Activated CD4-positive, alpha-beta T cell treated with anti-CD3 and anti-CD28 coated beads, Interleukin-2, amount 10 ng/mL, durations not matched to agents 24 days and 14 days (primary cell): ENCODE measurements at regions not wholly inside any gene's neighbourhood (a gene's known extent, or its start where the extent isn't known, plus 50 kb on each side); places are given as distances from the start of the nearest gene placed in this dataset.

ENCODE experiments used
- DNase-seq: peaks from one replicate; pipeline ENCODE4 v3.0.0; 2022
- H3K27ac Mint-ChIP-seq: one replicate; pipeline ENCODE4 v1.8.0; 2022; ENCODE audit warnings: mild to moderate bottlenecking, mixed read lengths
- H3K27me3 Mint-ChIP-seq: one replicate; pipeline ENCODE4 v1.8.0; 2022; ENCODE audit warnings: mixed read lengths
- H3K36me3 Mint-ChIP-seq: one replicate; pipeline ENCODE4 v1.8.0; 2022; ENCODE audit warnings: low read depth, mild to moderate bottlenecking, mixed read lengths
- H3K4me1 Mint-ChIP-seq: one replicate; pipeline ENCODE4 v1.8.0; 2021; ENCODE audit warnings: mixed read lengths
- H3K4me3 Mint-ChIP-seq: one replicate; pipeline ENCODE4 v1.8.0; 2022; ENCODE audit warnings: mild to moderate bottlenecking, moderate library complexity, mixed read lengths
- H3K9me3 Mint-ChIP-seq: one replicate; pipeline ENCODE4 v1.8.0; 2021; ENCODE audit warnings: mixed read lengths
- intact Hi-C: fragments of 100-400 bp; cut with micrococcal nuclease; formaldehyde crosslinking; loops from one replicate; pipeline ENCODE4 v1.15.1; 2023

DNA sequence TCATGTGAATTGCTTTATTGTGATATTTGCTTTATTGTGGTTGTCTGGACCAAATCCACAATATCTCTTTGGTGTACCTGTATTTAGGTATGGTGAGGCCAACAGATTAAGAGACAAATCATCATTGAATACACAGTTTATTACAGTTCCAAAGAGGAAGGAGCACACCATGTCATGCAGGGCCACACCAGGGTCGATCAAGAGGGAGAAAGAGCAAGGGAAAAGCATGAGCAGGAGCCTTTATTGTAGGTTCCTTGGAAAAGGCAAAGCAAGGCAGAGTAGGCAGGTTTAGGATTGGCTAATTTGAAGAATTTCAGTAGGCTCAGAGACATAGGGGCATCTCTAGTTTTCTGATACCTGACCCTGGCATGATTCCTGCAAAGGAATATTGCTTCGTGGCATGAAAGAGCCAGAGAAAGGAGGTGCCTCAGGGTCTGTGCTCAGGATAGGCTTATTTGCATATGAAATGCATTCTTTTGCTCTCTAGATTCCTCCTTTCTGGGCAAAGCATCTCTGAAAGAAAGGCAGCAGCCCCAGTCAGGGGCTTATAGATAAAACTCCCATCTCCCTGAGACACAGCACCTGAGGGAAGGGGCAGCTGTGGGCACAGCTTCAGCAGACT lies 214.2 kb upstream of the ERBB4 start:
- H3K4me3 Mint-ChIP-seq, result no peak overlapping the region
- no peak overlapping the region for H3K27ac Mint-ChIP-seq
- no peaks in the 10 kb centered on the region for H3K4me1 Mint-ChIP-seq
- H3K27me3 Mint-ChIP-seq, result no peaks in the 10 kb centered on the region
- DNase-seq, result no peak
- intact Hi-C loops, result no loop called here
- peaks cover 9% of the 10 kb centered on the region for H3K9me3 Mint-ChIP-seq
- no peaks in the 10 kb centered on the region for H3K36me3 Mint-ChIP-seq

DNA sequence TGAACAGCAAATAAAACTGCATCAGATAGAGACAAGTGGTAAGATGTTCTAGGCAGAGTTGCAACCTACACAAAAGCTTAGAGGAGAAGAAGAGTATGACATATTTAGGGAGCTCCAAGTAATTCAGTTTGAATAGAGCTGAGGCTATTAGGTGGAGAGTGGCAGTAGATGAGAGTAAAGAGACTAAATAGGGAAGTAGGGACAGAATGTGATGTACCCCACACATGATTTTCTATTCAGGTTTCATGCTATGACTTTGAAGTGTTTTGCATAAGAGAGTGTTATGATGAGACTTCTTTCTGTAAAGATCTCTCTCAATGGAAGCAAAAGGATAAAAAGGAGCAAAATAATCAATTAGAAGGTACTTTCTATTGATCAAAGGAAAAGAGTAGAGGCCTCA lies 206.8 kb upstream of the ERBB4 start:
- Mint-ChIP-seq H3K4me1 (no peaks in the 10 kb centered on the region), H3K27me3 (no peaks in the 10 kb centered on the region), H3K36me3 (no peaks in the 10 kb centered on the region), H3K9me3 (no peaks in the 10 kb centered on the region), H3K27ac (no peak overlapping the region), H3K4me3 (no peak overlapping the region)
- DNase-seq, result no peak
- intact Hi-C loops, result no loop called here

DNA sequence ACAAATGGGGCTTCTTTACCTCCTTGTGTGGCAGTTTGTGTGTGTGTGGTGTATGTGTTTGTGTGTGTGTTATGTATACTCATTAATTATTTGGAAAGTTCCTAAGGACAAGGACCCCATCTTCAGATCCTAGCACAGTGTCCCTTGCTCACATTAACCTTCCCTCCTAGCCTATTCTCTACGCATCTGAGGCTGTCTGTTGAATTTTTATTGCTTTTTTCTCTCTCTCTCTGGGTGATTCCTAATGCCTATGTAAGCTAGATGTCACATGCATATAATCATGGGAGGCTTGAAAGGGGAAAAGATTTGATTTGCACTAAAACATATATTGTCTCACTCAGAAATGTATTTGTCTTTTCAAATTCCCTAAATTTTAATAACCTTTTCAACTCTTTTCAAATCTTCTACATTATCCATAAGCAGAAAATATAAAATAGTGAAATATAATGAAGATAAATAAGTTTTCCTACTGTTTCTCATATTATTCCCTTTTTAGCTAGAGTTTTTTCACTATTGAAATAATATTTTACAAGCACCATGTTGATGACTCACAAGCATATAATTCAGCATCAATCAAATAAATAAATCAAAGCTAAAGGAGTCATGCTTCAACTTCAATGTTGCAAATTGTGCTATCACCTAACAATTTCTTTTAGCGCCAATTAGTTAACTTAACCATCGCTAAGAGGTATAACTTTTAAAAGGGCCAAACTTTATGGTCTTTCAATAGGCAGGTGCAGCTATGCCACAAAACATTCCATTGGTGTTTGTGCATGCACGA lies 199.0 kb upstream of the ERBB4 start:
- no peaks in the 10 kb centered on the region for H3K36me3 Mint-ChIP-seq
- no peak for DNase-seq
- no peaks in the 10 kb centered on the region for H3K9me3 Mint-ChIP-seq
- H3K4me3 Mint-ChIP-seq, result no peak overlapping the region
- no peaks in the 10 kb centered on the region for H3K4me1 Mint-ChIP-seq
- intact Hi-C loops, result no loop called here
- no peak overlapping the region for H3K27ac Mint-ChIP-seq
- H3K27me3 Mint-ChIP-seq, result no peaks in the 10 kb centered on the region

DNA sequence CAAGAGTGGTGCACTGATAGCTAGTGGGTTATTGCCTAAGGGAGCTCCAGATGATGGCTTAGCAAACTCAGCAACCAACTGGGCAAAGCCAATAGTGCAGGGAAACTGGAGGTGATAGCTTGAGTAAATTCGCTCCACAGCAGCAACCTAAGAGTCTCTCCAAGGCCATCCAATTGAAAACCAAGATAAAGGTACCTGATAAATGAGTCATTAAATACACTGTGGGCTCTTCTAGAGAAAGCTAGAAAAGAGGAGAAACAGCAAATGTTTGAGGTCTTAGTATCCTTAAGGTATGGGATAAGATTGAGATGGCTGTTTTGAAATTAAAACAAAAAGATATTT lies 197.8 kb upstream of the ERBB4 start:
- DNase-seq, result no peak
- H3K27ac Mint-ChIP-seq, result no peak overlapping the region
- no peak overlapping the region for H3K4me3 Mint-ChIP-seq
- H3K9me3 Mint-ChIP-seq, result no peaks in the 10 kb centered on the region
- H3K27me3 Mint-ChIP-seq, result no peaks in the 10 kb centered on the region
- H3K36me3 Mint-ChIP-seq, result no peaks in the 10 kb centered on the region
- intact Hi-C loops, result no loop called here
- H3K4me1 Mint-ChIP-seq, result no peaks in the 10 kb centered on the region

DNA sequence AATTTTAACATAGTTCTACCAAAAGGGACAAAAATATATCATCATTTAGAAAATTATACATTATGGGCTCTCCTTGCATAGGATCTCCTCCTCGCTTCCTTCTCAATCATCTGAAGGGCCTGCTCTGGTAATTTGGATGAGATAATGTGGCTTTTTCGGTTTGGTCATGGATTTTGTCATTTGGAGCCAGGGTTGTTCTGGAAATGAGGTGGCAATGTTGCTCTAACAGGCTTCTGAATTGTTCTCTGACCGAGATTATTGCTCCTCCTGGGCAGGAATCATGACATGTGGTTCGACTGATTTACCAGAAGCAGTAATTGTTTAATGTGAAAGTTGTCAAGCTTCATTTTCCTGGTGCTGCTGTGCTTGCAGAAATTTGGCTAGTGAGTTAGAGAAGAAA lies 194.7 kb upstream of the ERBB4 start:
- Mint-ChIP-seq H3K36me3 (no peaks in the 10 kb centered on the region), H3K27me3 (no peaks in the 10 kb centered on the region), H3K9me3 (no peaks in the 10 kb centered on the region), H3K27ac (no peak overlapping the region), H3K4me1 (peaks cover 2% of the 10 kb centered on the region), H3K4me3 (no peak overlapping the region)
- DNase-seq, result no peak
- intact Hi-C loops, result no loop called here

DNA sequence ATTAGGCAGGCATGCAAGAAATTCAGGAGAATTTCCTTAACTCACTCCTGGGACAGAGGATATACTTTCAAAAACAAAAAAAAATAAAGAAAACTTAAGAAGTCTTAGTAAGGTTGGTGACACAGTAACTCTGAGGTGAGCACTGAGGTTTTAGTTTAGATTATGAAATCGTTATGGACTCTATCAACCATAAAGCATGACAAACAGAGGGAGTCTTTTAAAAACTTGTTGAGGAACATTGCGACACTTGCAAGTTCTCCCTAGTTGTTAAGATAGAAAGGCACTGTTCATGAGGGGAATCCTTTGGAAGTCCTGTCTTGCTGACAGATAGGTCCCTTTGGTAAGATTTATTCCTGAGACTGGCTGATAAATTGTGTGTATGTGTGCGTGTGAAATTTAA lies 194.3 kb upstream of the ERBB4 start:
- H3K9me3 Mint-ChIP-seq, result no peaks in the 10 kb centered on the region
- H3K27ac Mint-ChIP-seq, result no peak overlapping the region
- H3K27me3 Mint-ChIP-seq, result no peaks in the 10 kb centered on the region
- intact Hi-C loops, result no loop called here
- H3K36me3 Mint-ChIP-seq, result no peaks in the 10 kb centered on the region
- H3K4me3 Mint-ChIP-seq, result no peak overlapping the region
- H3K4me1 Mint-ChIP-seq, result peaks cover 2% of the 10 kb centered on the region
- DNase-seq, result no peak

DNA sequence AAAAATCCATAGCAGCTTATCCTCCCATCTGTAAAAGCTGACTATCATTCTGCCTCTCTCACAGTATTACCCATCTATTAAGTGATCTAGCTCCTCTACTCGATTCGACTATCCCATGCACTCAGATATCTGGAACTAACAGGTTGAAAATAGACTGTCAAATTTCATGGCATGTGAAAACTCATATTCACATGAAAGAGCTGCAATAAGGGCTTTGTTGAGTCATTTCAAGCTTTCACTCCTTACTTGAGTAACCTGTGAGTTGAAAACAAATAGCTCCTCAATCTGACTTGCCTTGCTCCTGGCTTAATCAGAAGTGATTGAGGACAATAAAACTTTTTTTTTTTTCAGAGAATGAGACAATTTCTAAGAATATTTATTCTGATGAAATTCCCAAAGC lies 192.4 kb upstream of the ERBB4 start:
- intact Hi-C loops, result loop anchor here (2.0 kb wide), 1 partner anchor 422 kb away; no protein-coding TSS in a partner anchor
- Mint-ChIP-seq H3K4me3 (no peak overlapping the region), H3K9me3 (no peaks in the 10 kb centered on the region), H3K27me3 (no peaks in the 10 kb centered on the region), H3K4me1 (peaks cover 2% of the 10 kb centered on the region), H3K27ac (no peak overlapping the region), H3K36me3 (no peaks in the 10 kb centered on the region)
- no peak for DNase-seq

DNA sequence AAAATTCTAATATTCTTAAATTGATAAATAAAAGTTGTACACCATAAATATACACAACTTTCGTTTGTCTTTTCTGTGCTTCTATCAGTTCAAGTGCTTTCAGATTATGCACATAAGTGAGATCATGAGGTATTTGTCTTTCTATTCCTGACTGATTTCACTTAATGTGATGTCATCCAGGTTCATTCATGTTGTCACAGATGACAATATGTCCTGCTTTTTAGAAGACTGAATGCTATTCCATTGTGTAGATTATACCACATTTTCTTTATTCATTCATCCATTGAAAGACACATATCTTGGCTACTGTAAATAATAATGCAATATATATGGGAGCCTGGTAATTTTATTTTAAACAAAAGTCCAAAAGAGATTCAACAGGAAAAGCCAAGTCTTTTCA lies 190.1 kb upstream of the ERBB4 start:
- Mint-ChIP-seq H3K27me3 (no peaks in the 10 kb centered on the region), H3K4me1 (peaks cover 2% of the 10 kb centered on the region), H3K4me3 (no peak overlapping the region), H3K36me3 (no peaks in the 10 kb centered on the region), H3K27ac (no peak overlapping the region), H3K9me3 (peaks cover 7% of the 10 kb centered on the region)
- DNase-seq, result no peak
- intact Hi-C loops, result loop anchor here (5.0 kb wide), 1 partner anchor 289 kb away; no protein-coding TSS in a partner anchor

DNA sequence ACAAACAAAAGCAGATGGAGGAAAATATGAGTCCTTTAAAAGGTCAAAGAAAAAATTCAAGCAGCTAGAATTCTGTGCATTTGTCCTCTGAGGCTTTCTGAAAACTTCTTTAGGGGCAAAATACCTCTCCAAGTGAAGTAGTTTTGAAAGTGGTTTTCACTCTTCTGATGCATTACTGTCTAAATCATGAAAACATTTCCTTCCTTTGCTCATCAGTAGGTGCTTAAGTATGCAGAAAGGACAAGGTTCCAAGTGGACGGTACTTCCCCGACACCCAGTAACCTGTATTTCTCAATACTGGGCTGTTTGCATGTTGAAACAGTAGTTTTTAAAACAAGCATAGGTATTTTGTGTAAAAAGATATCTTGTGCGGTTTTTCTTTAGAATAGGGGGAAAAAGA lies 189.1 kb upstream of the ERBB4 start:
- no peaks in the 10 kb centered on the region for H3K36me3 Mint-ChIP-seq
- no peak overlapping the region for H3K4me3 Mint-ChIP-seq
- H3K27ac Mint-ChIP-seq, result peak overlapping the region; percentile 45
- peaks cover 7% of the 10 kb centered on the region for H3K9me3 Mint-ChIP-seq
- intact Hi-C loops, result loop anchor here (5.0 kb wide), 1 partner anchor 290 kb away; no protein-coding TSS in a partner anchor
- H3K4me1 Mint-ChIP-seq, result peaks cover 4% of the 10 kb centered on the region
- H3K27me3 Mint-ChIP-seq, result no peaks in the 10 kb centered on the region
- DNase-seq, result no peak

DNA sequence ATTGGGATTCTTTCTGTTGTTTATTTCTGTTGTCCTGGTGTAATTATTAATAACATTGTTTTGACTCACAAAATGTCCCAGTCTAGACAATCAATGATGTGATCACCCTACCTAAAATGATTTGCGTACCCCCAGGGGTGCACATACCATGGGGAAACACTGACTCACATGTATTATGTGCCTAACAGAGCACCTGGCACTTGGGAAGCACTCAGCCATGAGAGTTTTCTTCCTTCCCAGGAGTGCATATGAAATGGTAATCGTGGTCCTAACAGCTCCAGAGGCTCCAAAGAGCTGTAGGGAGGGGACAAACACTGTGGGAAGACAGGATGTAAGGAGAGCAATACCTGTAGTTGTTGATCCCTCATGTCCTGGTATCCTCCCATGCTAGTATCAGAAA lies 187.8 kb upstream of the ERBB4 start:
- no peak for DNase-seq
- H3K9me3 Mint-ChIP-seq, result peaks cover 7% of the 10 kb centered on the region
- H3K27me3 Mint-ChIP-seq, result no peaks in the 10 kb centered on the region
- peaks cover 4% of the 10 kb centered on the region for H3K4me1 Mint-ChIP-seq
- H3K27ac Mint-ChIP-seq, result no peak overlapping the region
- intact Hi-C loops, result loop anchor here (5.0 kb wide), 1 partner anchor 291 kb away; no protein-coding TSS in a partner anchor
- no peaks in the 10 kb centered on the region for H3K36me3 Mint-ChIP-seq
- no peak overlapping the region for H3K4me3 Mint-ChIP-seq

DNA sequence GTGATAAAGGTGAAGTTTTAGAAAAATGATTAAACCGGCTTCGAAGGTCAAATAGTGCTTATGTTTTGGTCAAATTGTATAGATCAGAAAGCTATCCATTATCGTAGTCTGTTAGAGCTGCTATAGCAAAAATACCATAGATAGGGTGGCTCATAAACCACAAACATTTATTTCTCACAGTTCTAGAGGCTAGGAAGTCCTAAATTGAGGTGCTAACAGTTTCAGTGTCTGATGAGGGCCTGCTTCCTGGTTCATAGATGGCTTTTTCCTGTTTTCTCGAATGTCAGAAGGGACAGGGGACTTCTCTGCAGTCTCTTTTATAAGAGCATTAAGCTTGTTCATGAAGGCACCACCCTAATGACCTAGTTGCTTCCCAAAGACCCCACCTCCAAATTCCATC lies 186.6 kb upstream of the ERBB4 start:
- H3K27ac Mint-ChIP-seq, result no peak overlapping the region
- H3K4me3 Mint-ChIP-seq, result no peak overlapping the region
- no peaks in the 10 kb centered on the region for H3K36me3 Mint-ChIP-seq
- no peaks in the 10 kb centered on the region for H3K27me3 Mint-ChIP-seq
- intact Hi-C loops, result loop anchor here (5.0 kb wide), 1 partner anchor 292 kb away; no protein-coding TSS in a partner anchor
- no peak for DNase-seq
- H3K4me1 Mint-ChIP-seq, result peaks cover 2% of the 10 kb centered on the region
- peaks cover 7% of the 10 kb centered on the region for H3K9me3 Mint-ChIP-seq

DNA sequence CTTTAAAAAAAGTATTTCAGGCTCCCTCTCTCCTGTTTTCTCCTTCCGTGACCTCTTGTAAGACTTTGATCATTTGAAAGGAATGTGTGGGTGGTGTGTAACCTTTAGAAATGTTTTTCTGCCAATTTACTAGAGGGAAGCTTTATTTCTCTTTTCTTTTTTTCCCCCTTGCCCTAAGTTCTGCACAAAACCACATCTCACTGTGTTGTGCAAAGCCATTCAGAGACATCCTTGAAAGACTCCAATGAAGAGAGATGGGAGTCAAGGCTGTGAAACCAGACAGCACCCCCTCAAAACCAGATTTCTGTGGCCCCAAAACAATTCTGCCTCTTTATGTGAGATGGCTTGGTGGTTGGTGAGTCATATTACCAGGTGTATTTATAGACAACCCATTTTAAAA lies 184.6 kb upstream of the ERBB4 start:
- DNase-seq, result no peak
- no peaks in the 10 kb centered on the region for H3K36me3 Mint-ChIP-seq
- no peak overlapping the region for H3K4me3 Mint-ChIP-seq
- no peak overlapping the region for H3K27ac Mint-ChIP-seq
- H3K27me3 Mint-ChIP-seq, result no peaks in the 10 kb centered on the region
- peaks cover 7% of the 10 kb centered on the region for H3K9me3 Mint-ChIP-seq
- H3K4me1 Mint-ChIP-seq, result peaks cover 2% of the 10 kb centered on the region
- intact Hi-C loops, result no loop called here

DNA sequence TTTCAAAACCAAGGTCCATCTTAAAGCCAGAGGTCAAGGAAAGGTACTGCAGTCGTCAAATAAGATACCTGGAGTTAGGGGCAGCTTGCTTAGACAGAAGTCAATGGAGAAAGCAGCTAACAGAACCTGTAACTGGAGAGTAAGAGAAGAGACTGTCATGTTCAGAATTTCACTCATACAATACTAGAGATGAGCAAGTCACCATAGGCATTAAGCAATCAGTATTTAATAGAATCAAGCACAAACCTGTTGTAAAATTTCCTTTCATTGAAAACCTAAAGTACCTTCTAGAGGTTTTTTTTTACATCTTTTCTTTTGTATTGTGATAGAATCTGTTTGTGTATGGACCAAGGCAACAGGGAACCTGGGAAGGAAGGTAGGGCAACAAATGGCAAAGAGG lies 183.4 kb upstream of the ERBB4 start:
- H3K4me3 Mint-ChIP-seq, result no peak overlapping the region
- intact Hi-C loops, result no loop called here
- no peak for DNase-seq
- peaks cover 2% of the 10 kb centered on the region for H3K4me1 Mint-ChIP-seq
- H3K36me3 Mint-ChIP-seq, result no peaks in the 10 kb centered on the region
- no peaks in the 10 kb centered on the region for H3K27me3 Mint-ChIP-seq
- no peak overlapping the region for H3K27ac Mint-ChIP-seq
- peaks cover 7% of the 10 kb centered on the region for H3K9me3 Mint-ChIP-seq

DNA sequence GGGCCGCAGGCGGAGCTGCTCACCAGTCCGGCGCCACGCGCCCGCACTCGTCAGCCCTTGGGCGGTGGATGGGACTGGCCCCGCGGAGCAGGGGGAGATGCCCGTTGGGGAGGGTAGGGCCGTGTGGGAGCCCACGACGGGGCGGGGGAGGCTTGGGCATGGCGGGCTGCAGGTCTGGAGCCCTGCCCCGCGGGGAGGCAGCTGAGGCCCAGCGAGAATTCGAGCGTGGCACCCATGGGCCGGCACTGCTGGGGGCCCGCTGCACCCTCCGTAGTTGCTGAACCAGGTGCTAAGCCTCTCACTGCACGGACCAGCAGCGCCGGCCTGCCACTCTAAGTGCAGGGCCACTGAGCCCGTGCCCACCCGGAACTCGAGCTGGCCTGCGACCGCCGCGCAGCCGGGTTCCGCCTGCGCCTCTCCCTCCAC lies 182.4 kb upstream of the ERBB4 start:
- Mint-ChIP-seq H3K9me3 (peaks cover 7% of the 10 kb centered on the region), H3K36me3 (no peaks in the 10 kb centered on the region), H3K27ac (no peak overlapping the region), H3K4me1 (peaks cover 2% of the 10 kb centered on the region), H3K4me3 (no peak overlapping the region), H3K27me3 (no peaks in the 10 kb centered on the region)
- intact Hi-C loops, result no loop called here
- no peak for DNase-seq
